SK-N-SH (cell line): ENCODE measurements at regions not wholly inside any gene's neighbourhood (a gene's known extent, or its start where the extent isn't known, plus 50 kb on each side); places are given as distances from the start of the nearest gene placed in this dataset.

Experiments
- ELF1 ChIP-seq: IDR thresholded peaks from 2 replicates; pipeline ENCODE4 v1.4.0; 2012
- EP300 ChIP-seq, 2 experiments: IDR thresholded peaks; 2 replicates each; pipeline versions ENCODE4 v1.4.0 to v1.6.1; 2012; ENCODE audit warnings: borderline replicate concordance in 1 of 2, low read depth in 1 of 2, low read length in 1 of 2
- FOXJ3 ChIP-seq: sonication (generic); formaldehyde crosslinking; IDR thresholded peaks from 2 replicates; pipeline ENCODE4 v1.5.1; 2020; ENCODE audit warnings: mild to moderate bottlenecking, missing genetic modification reagents
- POLR2AphosphoS5 ChIP-seq: IDR thresholded peaks from 2 replicates; pipeline ENCODE4 v1.6.1; 2012; ENCODE audit warnings: low read depth, low read length
- RFX5 ChIP-seq: IDR thresholded peaks from 2 replicates; pipeline ENCODE4 v1.6.1; 2012; ENCODE audit warnings: mild to moderate bottlenecking, improper control_type of control experiment, low read length
- TAF1 ChIP-seq: IDR thresholded peaks from 2 replicates; pipeline ENCODE4 v1.6.1; 2012; ENCODE audit warnings: low read depth, mild to moderate bottlenecking, low read length, moderate library complexity, borderline replicate concordance
- TCF12 ChIP-seq: IDR thresholded peaks from 2 replicates; pipeline ENCODE4 v1.4.0; 2012
- YY1 ChIP-seq: IDR thresholded peaks from 2 replicates; pipeline ENCODE4 v1.4.0; 2012; ENCODE audit warnings: low read depth, mild to moderate bottlenecking
- TF ChIP-seq, protein P1 (sequence below): IDR thresholded peaks from 2 replicates; pipeline ENCODE4 v1.4.0; 2012; ENCODE audit warnings: low read depth, borderline replicate concordance
- TF ChIP-seq, protein P2 (sequence below): fragments of 200-600 bp; sonication (generic); IDR thresholded peaks from 2 replicates; pipeline ENCODE4 v1.6.1; 2017; ENCODE audit warnings: antibody characterized with exemption, mild to moderate bottlenecking, moderate library complexity
- TF ChIP-seq, protein P3 (sequence below): IDR thresholded peaks from 2 replicates; pipeline ENCODE4 v1.6.1; 2012; ENCODE audit warnings: mild to moderate bottlenecking, low read depth, low read length, moderate library complexity
- TF ChIP-seq, protein P4 (sequence below): IDR thresholded peaks from 2 replicates; pipeline ENCODE4 v1.4.0; 2012; ENCODE audit warnings: low read depth, borderline replicate concordance

DNA sequence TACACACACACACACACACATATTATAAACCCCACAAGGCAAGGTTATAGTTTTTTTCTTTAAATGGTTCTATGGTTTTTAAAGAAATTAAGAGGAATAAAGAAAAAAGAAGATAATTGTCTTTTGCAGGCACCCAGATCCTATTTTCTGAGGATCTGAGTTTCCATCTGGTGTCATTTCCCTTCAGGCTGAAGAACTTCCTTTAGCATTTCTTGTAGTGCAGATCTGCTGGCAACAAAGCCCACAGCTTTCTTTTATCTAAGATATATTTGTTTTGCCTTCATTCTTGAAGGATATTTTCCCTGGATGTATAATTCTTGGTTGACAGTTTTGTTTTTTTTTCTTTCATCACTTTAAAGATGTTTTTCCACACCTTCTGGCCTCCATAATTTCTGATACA lies 57.6 kb upstream of the PMEPA1 start:
- TF ChIP-seq FOXJ3 (CRISPR knock-in tag) = no peak
- no peak for TF ChIP-seq YY1
- TF ChIP-seq, protein P1, sequence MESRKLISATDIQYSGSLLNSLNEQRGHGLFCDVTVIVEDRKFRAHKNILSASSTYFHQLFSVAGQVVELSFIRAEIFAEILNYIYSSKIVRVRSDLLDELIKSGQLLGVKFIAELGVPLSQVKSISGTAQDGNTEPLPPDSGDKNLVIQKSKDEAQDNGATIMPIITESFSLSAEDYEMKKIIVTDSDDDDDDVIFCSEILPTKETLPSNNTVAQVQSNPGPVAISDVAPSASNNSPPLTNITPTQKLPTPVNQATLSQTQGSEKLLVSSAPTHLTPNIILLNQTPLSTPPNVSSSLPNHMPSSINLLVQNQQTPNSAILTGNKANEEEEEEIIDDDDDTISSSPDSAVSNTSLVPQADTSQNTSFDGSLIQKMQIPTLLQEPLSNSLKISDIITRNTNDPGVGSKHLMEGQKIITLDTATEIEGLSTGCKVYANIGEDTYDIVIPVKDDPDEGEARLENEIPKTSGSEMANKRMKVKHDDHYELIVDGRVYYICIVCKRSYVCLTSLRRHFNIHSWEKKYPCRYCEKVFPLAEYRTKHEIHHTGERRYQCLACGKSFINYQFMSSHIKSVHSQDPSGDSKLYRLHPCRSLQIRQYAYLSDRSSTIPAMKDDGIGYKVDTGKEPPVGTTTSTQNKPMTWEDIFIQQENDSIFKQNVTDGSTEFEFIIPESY = no peak
- TF ChIP-seq POLR2AphosphoS5 = no peak
- TF ChIP-seq ELF1 = no peak
- TF ChIP-seq TCF12 = no peak
- TF ChIP-seq, protein P2, sequence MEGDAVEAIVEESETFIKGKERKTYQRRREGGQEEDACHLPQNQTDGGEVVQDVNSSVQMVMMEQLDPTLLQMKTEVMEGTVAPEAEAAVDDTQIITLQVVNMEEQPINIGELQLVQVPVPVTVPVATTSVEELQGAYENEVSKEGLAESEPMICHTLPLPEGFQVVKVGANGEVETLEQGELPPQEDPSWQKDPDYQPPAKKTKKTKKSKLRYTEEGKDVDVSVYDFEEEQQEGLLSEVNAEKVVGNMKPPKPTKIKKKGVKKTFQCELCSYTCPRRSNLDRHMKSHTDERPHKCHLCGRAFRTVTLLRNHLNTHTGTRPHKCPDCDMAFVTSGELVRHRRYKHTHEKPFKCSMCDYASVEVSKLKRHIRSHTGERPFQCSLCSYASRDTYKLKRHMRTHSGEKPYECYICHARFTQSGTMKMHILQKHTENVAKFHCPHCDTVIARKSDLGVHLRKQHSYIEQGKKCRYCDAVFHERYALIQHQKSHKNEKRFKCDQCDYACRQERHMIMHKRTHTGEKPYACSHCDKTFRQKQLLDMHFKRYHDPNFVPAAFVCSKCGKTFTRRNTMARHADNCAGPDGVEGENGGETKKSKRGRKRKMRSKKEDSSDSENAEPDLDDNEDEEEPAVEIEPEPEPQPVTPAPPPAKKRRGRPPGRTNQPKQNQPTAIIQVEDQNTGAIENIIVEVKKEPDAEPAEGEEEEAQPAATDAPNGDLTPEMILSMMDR = no peak
- no peak for TF ChIP-seq EP300 (IDR thresholded peaks at IDR 0.05; ENCODE audit: borderline replicate concordance in 1 of 2, low read depth in 1 of 2, low read length in 1 of 2)
- no peak for TF ChIP-seq TAF1
- TF ChIP-seq, protein P3, sequence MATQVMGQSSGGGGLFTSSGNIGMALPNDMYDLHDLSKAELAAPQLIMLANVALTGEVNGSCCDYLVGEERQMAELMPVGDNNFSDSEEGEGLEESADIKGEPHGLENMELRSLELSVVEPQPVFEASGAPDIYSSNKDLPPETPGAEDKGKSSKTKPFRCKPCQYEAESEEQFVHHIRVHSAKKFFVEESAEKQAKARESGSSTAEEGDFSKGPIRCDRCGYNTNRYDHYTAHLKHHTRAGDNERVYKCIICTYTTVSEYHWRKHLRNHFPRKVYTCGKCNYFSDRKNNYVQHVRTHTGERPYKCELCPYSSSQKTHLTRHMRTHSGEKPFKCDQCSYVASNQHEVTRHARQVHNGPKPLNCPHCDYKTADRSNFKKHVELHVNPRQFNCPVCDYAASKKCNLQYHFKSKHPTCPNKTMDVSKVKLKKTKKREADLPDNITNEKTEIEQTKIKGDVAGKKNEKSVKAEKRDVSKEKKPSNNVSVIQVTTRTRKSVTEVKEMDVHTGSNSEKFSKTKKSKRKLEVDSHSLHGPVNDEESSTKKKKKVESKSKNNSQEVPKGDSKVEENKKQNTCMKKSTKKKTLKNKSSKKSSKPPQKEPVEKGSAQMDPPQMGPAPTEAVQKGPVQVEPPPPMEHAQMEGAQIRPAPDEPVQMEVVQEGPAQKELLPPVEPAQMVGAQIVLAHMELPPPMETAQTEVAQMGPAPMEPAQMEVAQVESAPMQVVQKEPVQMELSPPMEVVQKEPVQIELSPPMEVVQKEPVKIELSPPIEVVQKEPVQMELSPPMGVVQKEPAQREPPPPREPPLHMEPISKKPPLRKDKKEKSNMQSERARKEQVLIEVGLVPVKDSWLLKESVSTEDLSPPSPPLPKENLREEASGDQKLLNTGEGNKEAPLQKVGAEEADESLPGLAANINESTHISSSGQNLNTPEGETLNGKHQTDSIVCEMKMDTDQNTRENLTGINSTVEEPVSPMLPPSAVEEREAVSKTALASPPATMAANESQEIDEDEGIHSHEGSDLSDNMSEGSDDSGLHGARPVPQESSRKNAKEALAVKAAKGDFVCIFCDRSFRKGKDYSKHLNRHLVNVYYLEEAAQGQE = no peak
- TF ChIP-seq RFX5 = no peak
- TF ChIP-seq, protein P4, sequence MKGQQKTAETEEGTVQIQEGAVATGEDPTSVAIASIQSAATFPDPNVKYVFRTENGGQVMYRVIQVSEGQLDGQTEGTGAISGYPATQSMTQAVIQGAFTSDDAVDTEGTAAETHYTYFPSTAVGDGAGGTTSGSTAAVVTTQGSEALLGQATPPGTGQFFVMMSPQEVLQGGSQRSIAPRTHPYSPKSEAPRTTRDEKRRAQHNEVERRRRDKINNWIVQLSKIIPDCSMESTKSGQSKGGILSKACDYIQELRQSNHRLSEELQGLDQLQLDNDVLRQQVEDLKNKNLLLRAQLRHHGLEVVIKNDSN = no peak
